ENCODE measurements at regions not wholly inside any gene's neighbourhood (a gene's known extent, or its start where the extent isn't known, plus 50 kb on each side); places are given as distances from the start of the nearest gene placed in this dataset.

GRCh38 chr10:33630761-33631160 is 296.3 kb upstream of the NRP1 start:
- Histone ChIP-seq H3K4me3 (no peak overlapping the region), H3K27ac (no peak overlapping the region), H3K36me3 (ENCODE audit: low read depth, missing control alignments) (no peaks in the 10 kb centered on the region), H3K27me3 (no peaks in the 10 kb centered on the region), H3K9me3 (no peaks in the 10 kb centered on the region), H3K4me1 (no peaks in the 10 kb centered on the region)
- intact Hi-C loops (cut with DNase I; ENCODE audit: low total_unique reads) = no loop called here
- 92 to 96% methylated on average over 2 of the region's 2 CpGs for WGBS, 2 donors
- DNase-seq = no peak
- TF ChIP-seq POLR2A (IDR thresholded peaks at IDR 0.05) = no peak
- no peak for TF ChIP-seq CTCF (IDR thresholded peaks at IDR 0.05)

- Histone ChIP-seq H3K27ac (no peak overlapping the region), H3K4me3 (no peak overlapping the region), H3K9me3 (no peaks in the 10 kb centered on the region), H3K27me3 (no peaks in the 10 kb centered on the region), H3K4me1 (no peaks in the 10 kb centered on the region), H3K36me3 (ENCODE audit: low read depth, missing control alignments) (no peaks in the 10 kb centered on the region)
- WGBS, 2 donors = 71 to 75% methylated on average over 5 of the region's 5 CpGs
- DNase-seq = no peak
- TF ChIP-seq POLR2A (IDR thresholded peaks at IDR 0.05) = no peak
- no peak for TF ChIP-seq CTCF (IDR thresholded peaks at IDR 0.05)
- intact Hi-C loops (cut with DNase I; ENCODE audit: low total_unique reads) = no loop called here
Measured at GRCh38 chr10:33627611-33628010, 293.1 kb upstream of the NRP1 start.

GRCh38 chr10:33626798-33627466 is 292.5 kb upstream of the NRP1 start:
- H3K4me3 ChIP-seq = no peak overlapping the region
- 88 to 95% methylated on average over 3 of the region's 3 CpGs for WGBS, 2 donors
- TF ChIP-seq POLR2A (IDR thresholded peaks at IDR 0.05) (no peak), CTCF (IDR thresholded peaks at IDR 0.05) (no peak)
- H3K9me3 ChIP-seq = no peaks in the 10 kb centered on the region
- H3K27ac ChIP-seq = no peak overlapping the region
- DNase-seq = no peak
- H3K36me3 ChIP-seq (ENCODE audit: low read depth, missing control alignments) = no peaks in the 10 kb centered on the region
- no peaks in the 10 kb centered on the region for H3K4me1 ChIP-seq
- no peaks in the 10 kb centered on the region for H3K27me3 ChIP-seq
- intact Hi-C loops (cut with DNase I; ENCODE audit: low total_unique reads) = no loop called here

GRCh38 chr10:33623669-33624068 is 289.2 kb upstream of the NRP1 start:
- Histone ChIP-seq H3K27ac (no peak overlapping the region), H3K36me3 (ENCODE audit: low read depth, missing control alignments) (no peaks in the 10 kb centered on the region), H3K4me1 (no peaks in the 10 kb centered on the region), H3K9me3 (no peaks in the 10 kb centered on the region), H3K4me3 (no peak overlapping the region), H3K27me3 (no peaks in the 10 kb centered on the region)
- DNase-seq = no peak
- intact Hi-C loops (cut with DNase I; ENCODE audit: low total_unique reads) = no loop called here
- TF ChIP-seq CTCF (IDR thresholded peaks at IDR 0.05) (no peak), POLR2A (IDR thresholded peaks at IDR 0.05) (no peak)
- WGBS, 2 donors = 86 to 92% methylated on average over 3 of the region's 3 CpGs

- 74 to 82% methylated on average over 4 of the region's 4 CpGs for WGBS, 2 donors
- intact Hi-C loops (cut with DNase I; ENCODE audit: low total_unique reads) = no loop called here
- TF ChIP-seq POLR2A (IDR thresholded peaks at IDR 0.05) (no peak), CTCF (IDR thresholded peaks at IDR 0.05) (no peak)
- H3K36me3 ChIP-seq (ENCODE audit: low read depth, missing control alignments) = no peaks in the 10 kb centered on the region
- no peaks in the 10 kb centered on the region for H3K27me3 ChIP-seq
- no peaks in the 10 kb centered on the region for H3K4me1 ChIP-seq
- no peak overlapping the region for H3K4me3 ChIP-seq
- H3K27ac ChIP-seq = no peak overlapping the region
- no peak for DNase-seq
- H3K9me3 ChIP-seq = no peaks in the 10 kb centered on the region
Measured at GRCh38 chr10:33621101-33621500, 286.6 kb upstream of the NRP1 start.
